PC-3 (cell line): ENCODE measurements at regions not wholly inside any gene's neighbourhood (a gene's known extent, or its start where the extent isn't known, plus 50 kb on each side); places are given as distances from the start of the nearest gene placed in this dataset.
"Not testable (repeated sequence)": the region's sequence is repeated elsewhere in the genome, so short reads cannot be mapped to it uniquely, and the experiment has no call there.

Experiments used
- ATAC-seq: fragments of 200-7000 bp; cut with Tn5 transposase; 2 replicates; pipeline ENCODE4 v1.9.1; 2020; ENCODE audit warnings: mild to moderate bottlenecking, moderate library complexity
- BruUV-seq: library from RNA; stranded (reverse); fragments of 400-500 nt; replicated peaks from 2 replicates; lab custom pipeline; 2021; lab: Mats Ljungman, UMichigan
- CTCF ChIA-PET: fragments of 300-600 bp; sonication (Branson Sonifier 250); formaldehyde crosslinking; loops from one replicate; lab custom pipeline; 2022; ENCODE audit warnings: antibody characterized with exemption; lab: Charles Lee
- POLR2A ChIA-PET: fragments of 300-600 bp; sonication (Branson Sonifier 250); formaldehyde crosslinking; loops from one replicate; lab custom pipeline; 2022; ENCODE audit warnings: antibody characterized with exemption; ENCODE audit not compliant: unreplicated experiment; lab: Charles Lee
- DNase-seq: peaks from one replicate; pipeline ENCODE4 v3.0.0-alpha.2; 2015
- H2AFZ ChIP-seq: fragments of 300-600 bp; sonication (generic); 2 replicates; pipeline ENCODE4 v1.6.0; 2016; ENCODE audit warnings: antibody characterized with exemption, low read length
- H3F3A ChIP-seq: fragments of 300-600 bp; sonication (generic); one replicate; pipeline ENCODE4 v1.6.0; 2017; ENCODE audit warnings: antibody characterized with exemption, low read length, control low read depth, mild to moderate bottlenecking; ENCODE audit not compliant: unreplicated experiment
- H3K27ac ChIP-seq: fragments of 300-600 bp; sonication (generic); 2 replicates; pipeline ENCODE4 v1.5.1; 2016; ENCODE audit warnings: mild to moderate bottlenecking, low read length
- H3K27me3 ChIP-seq: fragments of 300-600 bp; sonication (generic); 2 replicates; pipeline ENCODE4 v1.6.1; 2016; ENCODE audit warnings: low read length, mixed read lengths
- H3K36me3 ChIP-seq: fragments of 300-600 bp; sonication (generic); 2 replicates; pipeline ENCODE4 v1.6.1; 2016; ENCODE audit warnings: low read depth, mixed run types, low read length, mixed read lengths
- H3K4me1 ChIP-seq: fragments of 300-600 bp; sonication (generic); 2 replicates; pipeline ENCODE4 v1.5.1; 2016; ENCODE audit warnings: low read length; ENCODE audit not compliant: insufficient read depth
- H3K4me2 ChIP-seq: fragments of 300-600 bp; sonication (generic); 2 replicates; pipeline ENCODE4 v1.6.0; 2016; ENCODE audit warnings: low read length
- H3K4me3 ChIP-seq: fragments of 300-600 bp; sonication (generic); 2 replicates; pipeline ENCODE4 v1.5.1; 2016; ENCODE audit warnings: mild to moderate bottlenecking, low read length, mixed read lengths
- H3K79me2 ChIP-seq: fragments of 300-600 bp; sonication (generic); 2 replicates; pipeline ENCODE4 v1.6.1; 2017; ENCODE audit warnings: low read length, mixed read lengths
- H3K9ac ChIP-seq: fragments of 300-600 bp; sonication (generic); 2 replicates; pipeline ENCODE4 v1.6.0; 2016; ENCODE audit warnings: mild to moderate bottlenecking, low read length
- H3K9me2 ChIP-seq: fragments of 300-600 bp; sonication (generic); replicated peaks from 2 replicates; pipeline ENCODE4 v1.6.1; 2016; ENCODE audit warnings: mixed run types, low read length, mixed read lengths
- H3K9me3 ChIP-seq: fragments of 300-600 bp; sonication (generic); 2 replicates; pipeline ENCODE4 v1.6.1; 2016; ENCODE audit warnings: low read length, mixed read lengths
- H4K20me1 ChIP-seq: fragments of 300-600 bp; sonication (generic); 2 replicates; pipeline ENCODE4 v1.6.1; 2016; ENCODE audit warnings: low read length, mixed read lengths
- EZH2 ChIP-seq: fragments of 300-600 bp; sonication (generic); IDR thresholded peaks from one replicate; pipeline ENCODE4 v1.6.1; 2017; ENCODE audit warnings: antibody characterized with exemption, mild to moderate bottlenecking, low read length; ENCODE audit not compliant: unreplicated experiment
- EZH2phosphoT487 ChIP-seq: fragments of 300-600 bp; sonication (generic); IDR thresholded peaks from 2 replicates; pipeline ENCODE4 v1.6.1; 2018; ENCODE audit warnings: mild to moderate bottlenecking, antibody characterized with exemption, low read length, borderline replicate concordance
- intact Hi-C: fragments of 100-400 bp; cut with micrococcal nuclease; formaldehyde crosslinking; loops from 2 replicates; pipeline ENCODE4 v1.9.0; 2023
- TF ChIP-seq, protein P1 (sequence below): fragments of 300-600 bp; sonication (generic); conservative IDR thresholded peaks from 2 replicates; pipeline ENCODE4 v1.5.1; 2017; ENCODE audit warnings: antibody characterized with exemption, low read depth, mild to moderate bottlenecking, low read length

DNA sequence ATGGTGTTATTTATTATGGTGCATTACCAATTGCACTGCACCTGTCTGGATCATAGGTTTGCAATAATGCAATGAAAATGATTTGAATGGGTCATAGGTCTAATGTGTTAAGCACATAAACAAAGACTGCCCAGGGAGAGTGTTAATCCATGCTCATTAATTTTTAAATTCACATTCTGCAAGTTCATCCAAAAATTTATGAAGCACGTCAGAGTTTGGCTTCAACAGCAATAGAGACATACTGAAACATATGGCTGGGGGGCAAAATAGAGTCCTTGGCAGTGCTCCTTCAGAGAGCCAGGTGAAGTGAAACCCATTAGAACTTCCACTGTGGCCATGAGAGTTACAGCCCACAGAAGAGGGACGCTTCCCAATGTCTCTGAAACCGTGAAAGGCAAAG is 441.1 kb downstream of the POM121L12 start:
- Histone ChIP-seq H3K9me2 (no peaks in the 10 kb centered on the region), H3F3A (no peaks in the 10 kb centered on the region), H3K9me3 (no peaks in the 10 kb centered on the region), H3K4me2 (no peak overlapping the region), H3K27ac (no peak overlapping the region), H3K4me1 (no peaks in the 10 kb centered on the region), H3K79me2 (no peaks in the 10 kb centered on the region), H4K20me1 (no peaks in the 10 kb centered on the region), H3K27me3 (no peaks in the 10 kb centered on the region), H3K36me3 (no peaks in the 10 kb centered on the region), H3K4me3 (no peak overlapping the region), H2AFZ (no peak overlapping the region), H3K9ac (no peak overlapping the region)
- ChIA-PET POLR2A (no interaction called here), CTCF (no interaction called here)
- intact Hi-C loops = no loop called here
- DNase-seq (no peak), ATAC-seq (no peak)
- TF ChIP-seq EZH2 = no peak
- TF ChIP-seq, protein P1, sequence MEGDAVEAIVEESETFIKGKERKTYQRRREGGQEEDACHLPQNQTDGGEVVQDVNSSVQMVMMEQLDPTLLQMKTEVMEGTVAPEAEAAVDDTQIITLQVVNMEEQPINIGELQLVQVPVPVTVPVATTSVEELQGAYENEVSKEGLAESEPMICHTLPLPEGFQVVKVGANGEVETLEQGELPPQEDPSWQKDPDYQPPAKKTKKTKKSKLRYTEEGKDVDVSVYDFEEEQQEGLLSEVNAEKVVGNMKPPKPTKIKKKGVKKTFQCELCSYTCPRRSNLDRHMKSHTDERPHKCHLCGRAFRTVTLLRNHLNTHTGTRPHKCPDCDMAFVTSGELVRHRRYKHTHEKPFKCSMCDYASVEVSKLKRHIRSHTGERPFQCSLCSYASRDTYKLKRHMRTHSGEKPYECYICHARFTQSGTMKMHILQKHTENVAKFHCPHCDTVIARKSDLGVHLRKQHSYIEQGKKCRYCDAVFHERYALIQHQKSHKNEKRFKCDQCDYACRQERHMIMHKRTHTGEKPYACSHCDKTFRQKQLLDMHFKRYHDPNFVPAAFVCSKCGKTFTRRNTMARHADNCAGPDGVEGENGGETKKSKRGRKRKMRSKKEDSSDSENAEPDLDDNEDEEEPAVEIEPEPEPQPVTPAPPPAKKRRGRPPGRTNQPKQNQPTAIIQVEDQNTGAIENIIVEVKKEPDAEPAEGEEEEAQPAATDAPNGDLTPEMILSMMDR = no peak
- TF ChIP-seq EZH2phosphoT487 = no peak
- no TSS peak for BruUV-seq

DNA sequence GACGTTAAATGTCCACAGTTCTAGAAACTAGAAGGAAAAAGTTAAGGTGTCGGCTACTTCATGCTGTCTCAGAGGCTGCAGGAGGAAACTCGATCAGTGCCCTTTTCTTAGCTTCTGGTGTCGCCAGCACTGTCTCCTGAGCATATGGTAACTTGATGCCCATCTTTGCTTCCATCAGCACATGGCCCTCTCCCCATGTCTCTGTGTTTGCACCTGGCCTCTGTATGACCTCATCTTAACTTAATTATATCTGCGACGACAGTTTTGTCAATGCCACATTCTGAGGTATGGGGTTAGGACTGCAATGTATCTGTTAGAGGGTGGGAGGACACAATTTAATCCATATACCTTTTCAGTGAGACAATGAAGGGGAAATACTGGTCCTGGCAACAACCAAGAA is 449.9 kb downstream of the POM121L12 start:
- Histone ChIP-seq H3F3A (no peaks in the 10 kb centered on the region), H3K27me3 (no peaks in the 10 kb centered on the region), H3K27ac (no peak overlapping the region), H3K4me3 (no peak overlapping the region), H3K79me2 (no peaks in the 10 kb centered on the region), H3K36me3 (no peaks in the 10 kb centered on the region), H3K9me2 (no peaks in the 10 kb centered on the region), H3K9ac (no peak overlapping the region), H3K4me1 (no peaks in the 10 kb centered on the region), H4K20me1 (no peaks in the 10 kb centered on the region), H2AFZ (no peak overlapping the region), H3K9me3 (no peaks in the 10 kb centered on the region), H3K4me2 (no peak overlapping the region)
- BruUV-seq = no TSS peak
- no peak for ATAC-seq
- intact Hi-C loops = no loop called here
- TF ChIP-seq EZH2 = no peak
- TF ChIP-seq, protein P1 = no peak
- no peak for TF ChIP-seq EZH2phosphoT487
- ChIA-PET POLR2A (no interaction called here), CTCF (no interaction called here)
- DNase-seq = no peak

DNA sequence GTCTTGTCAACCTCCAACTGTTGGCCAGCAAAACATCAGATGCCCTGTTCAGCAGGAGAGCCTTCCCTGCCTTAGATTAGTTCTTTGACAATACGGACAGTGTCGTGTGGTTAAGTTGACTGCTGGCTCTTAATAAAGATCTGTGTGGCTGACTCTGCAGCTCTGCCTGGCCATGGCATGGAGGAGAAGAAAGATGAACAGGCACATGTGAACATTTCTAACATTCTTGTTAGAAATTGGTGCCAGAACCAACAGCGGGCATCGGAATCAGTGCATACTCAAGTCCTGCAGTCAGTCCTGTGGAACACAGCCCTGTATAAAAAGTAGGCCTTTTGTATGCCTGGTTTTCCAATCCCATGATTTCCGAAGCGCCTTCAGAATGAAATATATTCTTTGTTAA is 455.6 kb downstream of the POM121L12 start:
- CTCF ChIA-PET = no interaction called here
- TF ChIP-seq, protein P1 = no peak
- TF ChIP-seq EZH2 (no peak), EZH2phosphoT487 (no peak)
- no TSS peak for BruUV-seq

DNA sequence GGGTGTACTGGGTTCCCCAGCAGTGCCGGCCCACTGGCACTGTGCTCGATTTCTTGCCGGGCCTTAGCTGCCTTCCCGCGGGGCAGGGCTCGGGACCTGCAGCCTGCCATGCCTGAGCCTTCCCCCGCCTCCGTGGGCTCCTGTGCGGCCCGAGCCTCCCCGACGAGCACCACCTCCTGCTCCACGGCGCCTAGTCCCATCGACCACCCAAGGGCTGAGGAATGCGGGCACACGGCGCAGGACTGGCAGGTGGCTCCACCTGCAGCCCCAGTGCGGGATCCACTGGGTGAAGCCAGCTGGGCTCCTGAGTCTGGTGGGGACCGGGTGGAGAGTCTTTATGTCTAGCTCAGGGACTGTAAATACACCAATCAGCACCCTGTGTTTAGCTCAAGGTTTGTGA is 459.7 kb downstream of the POM121L12 start:
- DNase-seq, H3K4me1 ChIP-seq, H4K20me1 ChIP-seq, H3K79me2 ChIP-seq, CTCF ChIA-PET, H3K27me3 ChIP-seq, H3K27ac ChIP-seq, H3K9ac ChIP-seq, intact Hi-C loops, H3K4me3 ChIP-seq, H3K9me3 ChIP-seq, POLR2A ChIA-PET, H2AFZ ChIP-seq, H3K36me3 ChIP-seq, H3K9me2 ChIP-seq, BruUV-seq, H3F3A ChIP-seq, ATAC-seq, H3K4me2 ChIP-seq: not testable (repeated sequence)

More for the DNA sequence above, 455.6 kb downstream of the POM121L12 start:
- H3K9me3 ChIP-seq = no peaks in the 10 kb centered on the region
- no peak overlapping the region for H3K4me3 ChIP-seq
- DNase-seq (no peak), ATAC-seq (no peak)
- H3K27ac ChIP-seq = no peak overlapping the region
- no peaks in the 10 kb centered on the region for H3F3A ChIP-seq
- H4K20me1 ChIP-seq = no peaks in the 10 kb centered on the region
- H3K36me3 ChIP-seq = no peaks in the 10 kb centered on the region
- H3K9ac ChIP-seq = no peak overlapping the region
- intact Hi-C loops = no loop called here
- no peaks in the 10 kb centered on the region for H3K79me2 ChIP-seq
- H3K27me3 ChIP-seq = no peaks in the 10 kb centered on the region
- H3K4me1 ChIP-seq = no peaks in the 10 kb centered on the region
- POLR2A ChIA-PET = no interaction called here
- H3K4me2 ChIP-seq = no peak overlapping the region
- no peaks in the 10 kb centered on the region for H3K9me2 ChIP-seq
- H2AFZ ChIP-seq = no peak overlapping the region
